GM10266 (cell line): ENCODE measurements at regions not wholly inside any gene's neighbourhood (a gene's known extent, or its start where the extent isn't known, plus 50 kb on each side); places are given as distances from the start of the nearest gene placed in this dataset.
"Not testable (repeated sequence)": the region's sequence is repeated elsewhere in the genome, so short reads cannot be mapped to it uniquely, and the experiment has no call there.

Experiments
- DNase-seq: peaks from one replicate; pipeline ENCODE4 v3.0.0; 2012; ENCODE audit errors: extremely low spot score
- CTCF ChIP-seq: IDR thresholded peaks from 2 replicates; pipeline ENCODE4 v1.5.1; 2012; ENCODE audit warnings: mild to moderate bottlenecking, low read depth; ENCODE audit not compliant: control insufficient read depth, insufficient read depth; ENCODE audit errors: missing control alignments

GRCh38 chr12:74595696-74596095 is 58.1 kb downstream of the ATXN7L3B start:
- DNase-seq: no peak
- no peak for TF ChIP-seq CTCF

- no peak for DNase-seq
- TF ChIP-seq CTCF: no peak
Measured at GRCh38 chr12:74598819-74599218, 61.2 kb downstream of the ATXN7L3B start.

- no peak for DNase-seq
- TF ChIP-seq CTCF: no peak
Measured at GRCh38 chr12:74599932-74600331, 62.3 kb downstream of the ATXN7L3B start.

- DNase-seq: not testable (repeated sequence)
Measured at GRCh38 chr12:74600817-74601216, 63.2 kb downstream of the ATXN7L3B start.

- TF ChIP-seq CTCF: no peak
- no peak for DNase-seq
Measured at GRCh38 chr12:74602881-74603672, 65.4 kb downstream of the ATXN7L3B start.

GRCh38 chr12:74608231-74608775 is 70.7 kb downstream of the ATXN7L3B start:
- no peak for TF ChIP-seq CTCF
- DNase-seq: no peak

GRCh38 chr12:74610711-74611110 is 73.1 kb downstream of the ATXN7L3B start:
- no peak for DNase-seq
- no peak for TF ChIP-seq CTCF
